ENCODE measurements at regions not wholly inside any gene's neighbourhood (a gene's known extent, or its start where the extent isn't known, plus 50 kb on each side); places are given as distances from the start of the nearest gene placed in this dataset.

DNA sequence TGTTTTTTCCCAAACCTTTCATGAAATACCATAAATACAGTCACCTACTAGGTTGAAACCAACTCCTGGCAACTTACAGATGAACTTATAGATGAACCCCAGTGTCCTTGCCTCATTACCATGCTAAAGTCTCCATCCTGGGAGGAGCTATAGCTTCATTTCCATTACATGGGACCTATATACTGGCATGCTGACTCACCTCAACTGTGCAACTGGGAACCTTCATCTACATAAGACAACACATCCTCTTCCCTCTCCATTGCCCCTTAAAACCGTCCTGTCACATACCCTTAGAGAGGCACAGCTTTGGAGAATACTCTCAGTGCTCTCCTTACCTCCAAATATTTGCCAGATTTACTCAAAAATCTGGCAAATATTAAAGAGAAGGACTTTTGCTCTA, 638.3 kb downstream of the HTR1A start:
- no peak for DNase-seq (ENCODE audit: low spot score)

DNA sequence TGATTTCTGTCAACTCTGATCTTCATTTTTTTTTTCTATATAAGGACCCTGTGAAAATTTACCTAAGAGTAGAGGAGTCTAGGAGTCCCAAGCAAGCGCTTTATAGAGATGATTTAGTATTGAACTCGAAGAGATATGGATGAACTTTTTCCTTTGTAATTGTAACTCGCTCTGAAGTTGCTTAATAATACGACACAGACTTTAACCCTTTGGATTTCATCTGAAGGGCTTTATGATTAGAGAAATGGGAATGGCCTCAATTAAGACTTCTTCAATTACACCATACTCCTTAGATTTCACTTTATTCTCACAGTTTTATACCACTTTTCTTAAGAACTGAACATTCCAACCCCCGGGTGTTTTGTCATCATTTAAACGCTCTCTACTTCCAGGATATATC, 647.7 kb downstream of the HTR1A start:
- no peak for DNase-seq (ENCODE audit: low spot score)

DNA sequence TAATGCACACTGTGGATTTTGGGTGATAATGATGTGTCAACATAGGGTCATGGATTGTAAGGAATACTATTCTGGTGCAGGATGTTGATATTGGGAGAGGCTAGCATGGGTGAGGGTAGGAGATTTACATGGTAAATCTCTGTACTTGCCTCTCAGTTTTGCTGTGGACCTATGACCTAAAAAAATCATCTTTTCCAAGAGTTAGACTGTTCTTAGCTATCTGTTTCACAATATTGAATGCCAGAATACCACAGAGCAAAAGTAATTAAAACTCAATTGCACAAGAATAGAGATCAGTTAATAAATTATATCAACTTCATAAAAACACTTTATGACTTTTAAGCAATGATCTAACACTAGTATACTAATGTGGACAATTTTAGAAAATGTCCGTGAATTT, 651.6 kb downstream of the HTR1A start:
- DNase-seq (ENCODE audit: low spot score), result no peak

DNA sequence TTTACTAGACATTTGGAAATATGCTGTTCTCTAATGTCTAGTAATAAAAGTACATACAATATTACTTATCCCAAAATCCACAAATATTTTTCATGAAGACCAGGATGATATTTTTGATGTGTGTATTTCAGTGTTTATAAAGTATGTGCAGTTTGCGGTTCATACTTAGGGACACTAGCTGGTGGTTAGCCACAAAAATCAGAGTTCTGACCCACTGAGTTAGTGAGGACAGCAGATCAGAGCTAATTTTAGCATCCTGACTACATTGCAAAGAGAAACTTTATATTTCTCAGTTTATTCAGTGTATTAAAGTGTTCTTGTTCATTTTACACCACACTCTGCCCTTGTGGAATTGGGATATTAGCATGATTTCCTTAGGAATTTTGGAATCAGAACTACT, 655.3 kb downstream of the HTR1A start:
- no peak for DNase-seq (ENCODE audit: low spot score)

DNA sequence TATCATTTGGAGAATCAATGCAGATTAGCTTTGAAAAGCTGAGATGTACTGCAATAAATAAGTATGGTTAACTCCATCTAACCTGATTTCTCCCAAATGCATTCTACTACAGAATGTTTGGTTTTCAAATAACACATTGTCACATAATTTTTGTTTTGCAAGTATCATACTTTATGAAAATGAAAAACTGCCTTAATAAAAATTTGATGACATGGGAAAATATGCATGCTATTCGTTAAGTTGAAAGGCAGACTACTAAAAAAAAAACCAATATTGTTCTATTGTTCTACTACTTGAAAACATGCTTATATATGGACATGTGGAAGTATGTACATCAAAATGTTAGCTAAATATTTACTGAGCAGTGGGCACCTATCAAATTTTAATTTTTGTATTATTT, 668.9 kb downstream of the HTR1A start:
- no peak for DNase-seq (ENCODE audit: low spot score)

DNA sequence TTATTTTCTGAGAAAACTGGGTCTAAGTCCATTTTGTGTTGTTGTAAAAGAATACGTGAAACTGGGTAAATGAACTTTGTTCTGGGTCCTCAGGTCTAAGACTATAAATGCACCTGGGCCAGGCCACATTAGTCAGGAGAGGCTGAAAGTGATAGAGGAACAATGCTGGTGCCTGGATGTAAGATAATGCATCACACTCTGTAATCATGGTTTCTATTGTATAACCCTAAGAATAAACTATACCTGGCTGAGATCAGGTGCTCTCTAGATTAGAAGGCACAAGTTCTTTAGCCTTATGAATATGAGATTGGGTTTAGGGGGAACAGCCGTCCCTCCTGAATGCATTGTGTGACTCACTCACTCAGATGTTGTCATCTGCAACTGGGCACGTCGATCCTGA, 675.5 kb downstream of the HTR1A start:
- no peak for DNase-seq (ENCODE audit: low spot score)

GRCh38 chr5:63263411-63263810, 684.8 kb downstream of the LRRC70 start:
- DNase-seq (ENCODE audit: low spot score), result no peak

DNA sequence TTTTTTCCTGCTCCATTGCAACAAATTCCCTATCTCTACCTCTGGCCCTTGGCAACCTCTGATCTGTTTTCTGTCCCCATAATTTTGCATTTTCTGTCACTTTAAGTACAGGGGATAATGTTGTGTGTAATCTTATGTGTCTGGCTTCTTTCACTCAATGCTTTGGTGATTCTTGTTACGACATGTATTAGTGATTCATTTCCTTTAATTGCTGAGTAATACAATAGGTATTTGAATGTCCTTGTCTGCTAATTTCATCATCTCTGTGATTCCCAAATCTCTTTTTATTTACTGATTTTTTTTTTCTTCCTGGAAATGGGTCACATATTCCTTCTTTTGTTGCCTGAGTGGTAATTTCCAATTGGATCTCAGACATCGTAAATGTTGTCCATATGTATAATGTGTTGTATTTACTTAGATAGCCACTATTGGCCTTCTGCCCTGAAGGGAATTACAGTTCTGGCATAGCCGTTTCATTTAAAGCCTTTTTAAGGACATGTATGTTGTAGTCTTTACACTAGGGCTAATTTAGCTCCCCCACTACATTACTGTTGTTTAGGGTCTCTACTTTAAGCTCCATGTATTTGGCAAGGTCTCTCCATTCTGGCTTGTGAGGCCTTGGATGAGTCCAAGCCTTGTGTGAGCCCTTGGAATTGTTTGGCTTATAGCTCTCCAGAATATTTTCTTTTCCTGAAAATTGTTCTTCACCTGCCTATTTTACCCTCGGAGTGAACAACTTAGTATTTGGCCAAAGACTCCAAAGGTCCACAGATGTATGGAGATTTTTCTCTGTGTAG, 683.8 kb downstream of the LRRC70 start:
- DNase-seq (ENCODE audit: low spot score), result no peak

- DNase-seq (ENCODE audit: low spot score), result no peak
These were observed 683.1 kb downstream of the LRRC70 start for GRCh38 chr5:63261695-63262094.

- DNase-seq (ENCODE audit: low spot score), result no peak
These were observed 677.0 kb downstream of the LRRC70 start for GRCh38 chr5:63255594-63255993.

DNA sequence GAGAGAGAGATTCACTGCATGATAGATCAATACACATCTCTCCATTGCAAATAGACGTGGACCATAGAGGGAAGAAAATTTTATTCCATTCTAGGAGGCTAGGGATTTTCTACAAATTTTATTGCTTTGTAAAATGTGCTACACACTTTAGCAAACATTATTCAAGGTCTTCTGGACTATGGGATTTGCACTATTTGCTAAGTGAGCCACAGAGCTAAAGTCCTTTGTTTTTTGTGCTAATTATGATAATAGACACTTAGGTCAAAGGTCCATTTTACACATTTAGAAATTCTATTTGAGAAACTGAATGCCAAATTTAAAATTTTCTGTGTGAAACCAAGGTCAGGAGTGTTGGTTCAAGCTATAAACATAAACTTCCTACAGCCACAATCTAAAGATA, 672.3 kb downstream of the LRRC70 start:
- no peak for DNase-seq (ENCODE audit: low spot score)

GRCh38 chr5:63249960-63250359, 671.3 kb downstream of the LRRC70 start:
- no peak for DNase-seq (ENCODE audit: low spot score)

- DNase-seq (ENCODE audit: low spot score), result no peak
These were observed 669.0 kb downstream of the LRRC70 start for GRCh38 chr5:63247651-63248050.

DNA sequence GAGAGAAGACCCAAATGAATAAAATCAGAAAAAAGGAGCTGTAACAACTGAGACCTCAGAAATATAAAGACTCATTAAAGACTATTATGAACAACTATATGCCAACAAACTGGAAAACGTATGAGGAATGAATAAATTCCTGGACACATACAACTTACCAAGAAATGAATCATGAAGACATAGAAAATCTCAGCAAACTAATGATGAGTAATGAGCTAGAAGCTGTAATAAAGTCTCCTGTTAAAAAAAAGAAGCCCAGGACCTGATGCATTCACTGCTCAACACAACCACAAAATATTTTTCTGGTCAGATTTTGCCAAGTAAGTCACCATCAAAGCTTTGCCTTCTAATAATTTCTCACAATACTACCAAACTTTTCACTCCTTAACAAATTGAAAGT, 666.7 kb downstream of the LRRC70 start:
- DNase-seq (ENCODE audit: low spot score), result no peak

DNA sequence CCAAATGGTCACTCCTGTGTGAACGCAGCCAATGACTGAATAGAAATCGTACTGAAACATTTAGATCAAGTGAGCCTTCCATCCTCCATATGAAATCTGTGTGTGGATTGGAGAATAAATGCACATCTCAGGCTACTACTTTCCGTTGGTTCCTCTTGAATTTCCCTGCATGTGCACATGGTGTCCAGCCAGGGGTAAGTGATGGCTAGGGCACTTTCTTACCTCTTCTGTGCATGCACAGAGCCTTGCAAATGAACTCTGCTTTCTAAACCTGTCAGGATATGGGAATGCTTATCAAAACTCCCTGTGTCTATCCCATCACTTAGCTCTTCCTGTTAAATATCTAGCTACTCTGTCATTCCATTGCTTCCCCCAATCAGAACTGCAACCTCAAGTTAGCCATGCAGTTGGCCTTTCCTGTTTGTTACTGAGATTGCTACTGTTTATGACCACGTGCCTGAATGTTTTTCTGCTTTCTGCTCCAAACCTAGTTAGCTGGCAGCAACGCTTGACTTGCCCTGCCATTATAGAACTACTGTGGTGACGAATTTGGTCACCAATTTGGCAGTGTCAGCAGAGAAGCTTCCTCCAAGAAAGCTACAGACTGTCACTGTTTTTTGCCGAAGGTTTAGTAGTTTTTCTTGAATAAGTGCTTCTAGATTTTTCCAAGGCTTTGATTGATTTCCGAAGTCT, 661.6 kb downstream of the LRRC70 start:
- no peak for DNase-seq (ENCODE audit: low spot score)

GRCh38 chr5:63233911-63234310, 655.3 kb downstream of the LRRC70 start:
- no peak for DNase-seq (ENCODE audit: low spot score)

GRCh38 chr5:63233361-63233760, 654.7 kb downstream of the LRRC70 start:
- DNase-seq (ENCODE audit: low spot score), result no peak

DNA sequence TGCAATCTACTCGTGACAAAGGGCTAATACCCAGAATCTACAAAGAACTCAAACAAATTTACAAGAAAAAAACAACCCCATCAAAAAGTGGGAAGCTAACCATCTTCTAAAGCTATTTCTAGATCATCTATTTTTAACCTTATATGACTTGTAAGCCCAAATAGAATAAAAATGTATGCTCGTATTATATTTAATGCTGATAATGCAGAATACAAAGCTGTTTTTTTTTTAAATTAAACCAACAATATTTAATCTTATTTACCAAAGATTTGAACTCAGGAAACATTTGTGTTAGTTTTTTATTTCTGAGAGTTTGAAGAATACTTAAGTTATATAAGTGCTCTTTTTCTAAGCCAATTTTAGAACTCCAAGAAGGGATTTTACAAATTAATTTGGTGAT, 652.1 kb downstream of the LRRC70 start:
- DNase-seq (ENCODE audit: low spot score), result no peak

GRCh38 chr5:63228154-63228553, 649.5 kb downstream of the LRRC70 start:
- no peak for DNase-seq (ENCODE audit: low spot score)

DNA sequence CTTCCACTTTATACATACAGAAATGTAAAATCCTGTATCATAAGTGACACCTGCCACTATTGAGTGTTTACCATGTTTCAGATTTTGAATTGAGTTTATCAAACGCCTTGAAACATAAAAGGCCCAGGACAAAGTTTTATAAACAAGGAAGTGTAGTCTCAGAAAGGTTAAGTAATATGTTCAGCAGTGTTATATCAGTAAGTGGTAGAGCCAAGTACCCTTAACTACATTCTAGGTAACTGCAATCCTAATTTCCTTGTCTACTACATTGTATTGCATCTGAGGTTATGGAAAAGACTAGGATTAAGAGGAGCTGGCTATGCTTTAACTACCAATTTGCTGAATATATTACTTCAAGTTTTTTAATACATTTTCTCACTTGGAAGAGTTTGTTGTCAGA, 641.6 kb downstream of the LRRC70 start:
- no peak for DNase-seq (ENCODE audit: low spot score)

DNA sequence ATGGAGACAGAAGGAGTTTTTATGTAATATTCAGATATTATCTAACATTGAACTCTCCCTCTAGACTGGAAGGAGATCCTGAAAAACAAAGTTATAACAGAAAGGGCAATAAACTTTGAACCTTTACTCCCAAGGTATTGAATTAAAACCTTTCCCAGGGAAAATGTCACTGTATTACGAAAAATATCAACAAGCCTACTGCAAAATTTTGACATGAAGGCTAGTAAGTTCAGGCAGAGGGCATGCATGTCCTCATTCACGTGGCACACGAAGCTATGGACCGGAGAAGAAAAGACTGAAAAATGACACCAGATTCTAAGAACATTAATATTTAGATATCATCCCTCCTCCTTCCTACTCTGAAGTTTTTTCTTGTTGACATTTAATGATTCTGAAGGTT, 638.8 kb downstream of the LRRC70 start:
- DNase-seq (ENCODE audit: low spot score), result no peak

DNA sequence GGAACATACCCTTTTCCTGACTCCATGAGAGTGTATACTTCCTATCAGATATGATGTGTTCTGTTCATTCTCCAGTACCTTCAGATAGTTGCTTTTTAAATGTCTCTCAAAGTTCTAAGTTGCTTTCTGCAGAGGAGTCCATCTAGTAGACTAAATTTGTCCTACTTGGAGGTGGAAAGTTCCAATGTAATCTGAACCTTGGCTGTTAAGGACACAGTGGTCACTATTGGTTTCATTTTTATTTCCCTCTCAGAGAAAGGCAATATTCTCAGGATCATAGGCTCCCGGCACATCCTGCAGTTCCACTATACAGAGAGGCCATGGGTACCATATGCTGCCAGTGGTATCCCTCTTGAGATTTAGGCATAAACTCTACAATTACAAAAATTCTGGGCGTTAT, 634.6 kb downstream of the LRRC70 start:
- DNase-seq (ENCODE audit: low spot score), result no peak

- no peak for DNase-seq (ENCODE audit: low spot score)
These were observed 633.0 kb downstream of the LRRC70 start for GRCh38 chr5:63211448-63212132.

Measured in NAMALWA (cell line).